Keratinocyte (primary cell): ENCODE measurements at regions not wholly inside any gene's neighbourhood (a gene's known extent, or its start where the extent isn't known, plus 50 kb on each side); places are given as distances from the start of the nearest gene placed in this dataset.

Source experiments
- DNase-seq: peaks from one replicate; pipeline ENCODE4 v3.0.0-alpha.2; 2011; ENCODE audit warnings: low read depth, missing footprints, low spot score
- FAIRE-seq: peaks from 2 replicates; lab custom pipeline; 2011; peaks lifted over from hg19 to GRCh38; lab: Jason Lieb, UNC
- H2AFZ ChIP-seq: 2 replicates; pipeline ENCODE4 v1.6.0; 2012; ENCODE audit warnings: low read length, control low read depth, inconsistent platforms; ENCODE audit not compliant: control insufficient read depth
- H3K27ac ChIP-seq: 2 replicates; pipeline ENCODE4 v1.5.1; 2011; ENCODE audit warnings: low read length; ENCODE audit not compliant: control insufficient read depth, insufficient read depth
- H3K27me3 ChIP-seq: 3 replicates; pipeline ENCODE4 v1.6.0; 2011; ENCODE audit warnings: low read length; ENCODE audit not compliant: control insufficient read depth, insufficient read depth; ENCODE audit errors: extremely low read depth
- H3K36me3 ChIP-seq, 2 experiments: 2 replicates in 1 of 2; 3 replicates in 1 of 2; pipeline ENCODE4 v1.5.1; 2011; ENCODE audit warnings: low read length in 2 of 2, mild to moderate bottlenecking in 1 of 2; ENCODE audit not compliant: control insufficient read depth in 2 of 2, insufficient read depth in 2 of 2; ENCODE audit errors: extremely low read depth in 1 of 2
- H3K4me1 ChIP-seq: 3 replicates; pipeline ENCODE4 v1.5.1; 2011; ENCODE audit warnings: low read length; ENCODE audit not compliant: control insufficient read depth, insufficient read depth; ENCODE audit errors: extremely low read depth
- H3K4me2 ChIP-seq: 3 replicates; pipeline ENCODE4 v1.6.0; 2011; ENCODE audit warnings: low read depth, low read length; ENCODE audit not compliant: control insufficient read depth, insufficient read depth; ENCODE audit errors: extremely low read depth
- H3K4me3 ChIP-seq, 3 experiments: fragments of 200-600 bp in 1 of 3; sonication (generic) in 1 of 3; 2 replicates in 2 of 3; 3 replicates in 1 of 3; pipeline ENCODE4 v1.5.1; 2011 to 2016; ENCODE audit warnings: low read length in 3 of 3, mild to moderate bottlenecking in 3 of 3, control low read depth in 2 of 3, inconsistent platforms in 1 of 3, low read depth in 1 of 3, mixed read lengths in 1 of 3, mixed run types in 1 of 3, moderate library complexity in 1 of 3; ENCODE audit not compliant: control insufficient read depth in 2 of 3, insufficient read depth in 2 of 3; ENCODE audit errors: extremely low read depth in 1 of 3
- H3K79me2 ChIP-seq: 2 replicates; pipeline ENCODE4 v1.6.0; 2012; ENCODE audit warnings: low read length; ENCODE audit not compliant: control insufficient read depth, insufficient read depth
- H3K9ac ChIP-seq: 3 replicates; pipeline ENCODE4 v1.6.0; 2011; ENCODE audit warnings: low read length; ENCODE audit not compliant: control insufficient read depth, insufficient read depth; ENCODE audit errors: extremely low read depth
- H3K9me1 ChIP-seq: 3 replicates; pipeline ENCODE4 v1.6.0; 2011; ENCODE audit warnings: low read length; ENCODE audit not compliant: control insufficient read depth, insufficient read depth; ENCODE audit errors: extremely low read depth
- H3K9me3 ChIP-seq: 2 replicates; pipeline ENCODE4 v1.5.1; 2012; ENCODE audit warnings: low read depth, low read length; ENCODE audit not compliant: control insufficient read depth
- H4K20me1 ChIP-seq: 3 replicates; pipeline ENCODE4 v1.6.0; 2011; ENCODE audit warnings: low read length; ENCODE audit not compliant: control insufficient read depth, insufficient read depth; ENCODE audit errors: extremely low read depth
- CTCF ChIP-seq, 3 experiments: IDR thresholded peaks in 1 of 3; conservative IDR thresholded peaks in 1 of 3; optimal IDR thresholded peaks in 1 of 3; 2 replicates in 2 of 3; 3 replicates in 1 of 3; pipeline versions ENCODE3 to v1.5.1; 2011; ENCODE audit warnings: low read length in 3 of 3, mild to moderate bottlenecking in 3 of 3, moderate library complexity in 2 of 3, control low read depth in 1 of 3, inconsistent platforms in 1 of 3; ENCODE audit not compliant: insufficient read depth in 2 of 3; ENCODE audit errors: extremely low read depth in 1 of 3
- EZH2 ChIP-seq: IDR thresholded peaks from one replicate; pipeline ENCODE4 v1.6.1; 2012; ENCODE audit warnings: inconsistent platforms, mild to moderate bottlenecking, low read length, moderate library complexity
- dilution Hi-C: fragments of 300-500 bp; cut with MboI; formaldehyde crosslinking; loops from one replicate; pipeline ENCODE4 v1.7.0; 2020; ENCODE audit warnings: low sequenced_read_pairs; ENCODE audit not compliant: extremely low pct_ligation_motif_present

GRCh38 chr22:48607901-48608662 is 1219.6 kb downstream of the BRD1 start:
- no peaks in the 10 kb centered on the region for H3K4me1 ChIP-seq
- no peaks in the 10 kb centered on the region for H3K9me1 ChIP-seq
- H3K27ac ChIP-seq: no peak overlapping the region
- no peak overlapping the region for H3K4me2 ChIP-seq
- no peak for TF ChIP-seq CTCF (optimal IDR thresholded peaks at IDR 0.05 in 1 of 3, IDR thresholded peaks at IDR 0.05 in 1 of 3, conservative IDR thresholded peaks at IDR 0.05 in 1 of 3; ENCODE audit: extremely low read depth in 1 of 3, insufficient read depth in 2 of 3, low read length in 3 of 3)
- no peak for TF ChIP-seq EZH2
- no peak overlapping the region for H2AFZ ChIP-seq
- dilution Hi-C loops: no loop called here
- H4K20me1 ChIP-seq: no peaks in the 10 kb centered on the region
- no peaks in the 10 kb centered on the region for H3K27me3 ChIP-seq
- no peak for FAIRE-seq
- peaks cover 30% of the 10 kb centered on the region for H3K9me3 ChIP-seq
- H3K36me3 ChIP-seq: no peaks in the 10 kb centered on the region
- no peak overlapping the region for H3K4me3 ChIP-seq
- no peaks in the 10 kb centered on the region for H3K79me2 ChIP-seq
- no peak for DNase-seq
- H3K9ac ChIP-seq: no peak overlapping the region

- H3K9me1 ChIP-seq: no peaks in the 10 kb centered on the region
- FAIRE-seq (no peak), DNase-seq (no peak)
- no peaks in the 10 kb centered on the region for H3K36me3 ChIP-seq
- H3K9ac ChIP-seq: no peak overlapping the region
- no peak overlapping the region for H3K4me3 ChIP-seq
- no peaks in the 10 kb centered on the region for H3K27me3 ChIP-seq
- TF ChIP-seq EZH2 (no peak), CTCF (optimal IDR thresholded peaks at IDR 0.05 in 1 of 3, IDR thresholded peaks at IDR 0.05 in 1 of 3, conservative IDR thresholded peaks at IDR 0.05 in 1 of 3; ENCODE audit: extremely low read depth in 1 of 3, insufficient read depth in 2 of 3, low read length in 3 of 3) (no peak)
- H3K79me2 ChIP-seq: no peaks in the 10 kb centered on the region
- no peaks in the 10 kb centered on the region for H4K20me1 ChIP-seq
- peaks cover 32% of the 10 kb centered on the region for H3K9me3 ChIP-seq
- H2AFZ ChIP-seq: no peak overlapping the region
- dilution Hi-C loops: no loop called here
- H3K4me1 ChIP-seq: no peaks in the 10 kb centered on the region
- H3K4me2 ChIP-seq: no peak overlapping the region
- H3K27ac ChIP-seq: no peak overlapping the region
These were observed 1220.9 kb downstream of the BRD1 start for GRCh38 chr22:48606684-48607307.
